ENCODE measurements at regions not wholly inside any gene's neighbourhood (a gene's known extent, or its start where the extent isn't known, plus 50 kb on each side); places are given as distances from the start of the nearest gene placed in this dataset.

DNA sequence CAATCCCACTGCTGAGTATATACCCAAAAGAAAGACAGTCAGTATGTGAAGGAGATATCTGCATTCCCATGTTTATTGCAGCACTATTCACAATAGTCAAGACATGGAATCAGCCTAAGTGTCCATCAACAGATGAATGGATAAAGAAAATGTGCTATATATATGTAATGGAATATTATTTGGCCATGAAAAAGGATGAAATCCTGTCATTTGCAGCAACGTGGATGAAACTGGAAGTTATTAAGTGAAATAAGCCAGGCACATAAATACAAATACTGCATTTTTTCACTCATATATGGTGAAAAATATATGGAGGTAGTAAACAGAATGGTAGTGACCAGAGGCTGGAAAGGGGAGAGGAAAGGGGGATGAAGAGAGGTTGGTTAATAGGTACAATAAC is 188.9 kb upstream of the SERP2 start:
- TF ChIP-seq POLR2AphosphoS5 (IDR thresholded peaks at IDR 0.05) (no peak), POLR2A (IDR thresholded peaks at IDR 0.05) (no peak), CTCF (IDR thresholded peaks at IDR 0.05) (no peak), EP300 (IDR thresholded peaks at IDR 0.05) (no peak)

Measured in suprapubic skin (tissue), 4 donors.